Liver (tissue), 8 donors: ENCODE measurements at regions not wholly inside any gene's neighbourhood (a gene's known extent, or its start where the extent isn't known, plus 50 kb on each side); places are given as distances from the start of the nearest gene placed in this dataset.

Source experiments
- DNase-seq: peaks from one replicate; pipeline ENCODE4 v3.0.0-alpha.2; 2017; ENCODE audit warnings: low spot score
- H3K27ac ChIP-seq, 2 donors: one replicate each; pipeline ENCODE4 v1.7.0; 2013; ENCODE audit warnings: inconsistent platforms in 2 of 2, low read length in 2 of 2, control low read depth in 1 of 2, low read depth in 1 of 2, mild to moderate bottlenecking in 1 of 2
- H3K27me3 ChIP-seq, 4 donors: one replicate each; pipeline versions ENCODE4 v1.6.1 to v1.7.0; 2013; ENCODE audit warnings: low read length in 3 of 4, inconsistent platforms in 1 of 4, mild to moderate bottlenecking in 1 of 4, moderate library complexity in 1 of 4; ENCODE audit not compliant: control insufficient read depth in 4 of 4, insufficient read depth in 4 of 4
- H3K36me3 ChIP-seq, 4 donors: one replicate each; pipeline versions ENCODE4 v1.6.1 to v1.7.0; 2013; ENCODE audit warnings: low read length in 3 of 4, mild to moderate bottlenecking in 3 of 4, low read depth in 1 of 4, moderate library complexity in 1 of 4; ENCODE audit not compliant: control insufficient read depth in 4 of 4, insufficient read depth in 3 of 4
- H3K4me1 ChIP-seq, 4 donors: one replicate each; pipeline versions ENCODE4 v1.6.1 to v1.7.0; 2013; ENCODE audit warnings: low read length in 3 of 4, mild to moderate bottlenecking in 3 of 4, moderate library complexity in 1 of 4; ENCODE audit not compliant: control insufficient read depth in 4 of 4, insufficient read depth in 4 of 4
- H3K4me3 ChIP-seq, 3 donors: one replicate each; pipeline versions ENCODE4 v1.6.1 to v1.7.0; 2013; ENCODE audit warnings: low read length in 3 of 3, control low read depth in 1 of 3, low read depth in 1 of 3, mild to moderate bottlenecking in 1 of 3
- H3K9ac ChIP-seq, 2 donors: one replicate each; pipeline ENCODE4 v1.7.0; 2013; ENCODE audit warnings: low read length in 2 of 2, mild to moderate bottlenecking in 2 of 2, moderate library complexity in 2 of 2, control low read depth in 1 of 2, low read depth in 1 of 2
- H3K9me3 ChIP-seq, 4 donors: one replicate each; pipeline versions ENCODE4 v1.6.1 to v1.7.0; 2013; ENCODE audit warnings: low read length in 3 of 4; ENCODE audit not compliant: control insufficient read depth in 4 of 4
- ATF3 ChIP-seq: IDR thresholded peaks from 2 replicates; pipeline ENCODE4 v1.6.1; 2016; ENCODE audit warnings: antibody characterized with exemption
- CTCF ChIP-seq: fragments of 150-350 bp; IDR thresholded peaks from 2 replicates; pipeline ENCODE4 v1.5.1; 2017; ENCODE audit warnings: improper control_type of control experiment, low read depth, low read length; ENCODE audit not compliant: missing input control
- EGR1 ChIP-seq, 2 donors: IDR thresholded peaks; 2 replicates each; pipeline ENCODE4 v1.6.1; 2016 to 2018; ENCODE audit warnings: antibody characterized with exemption in 2 of 2, low read depth in 2 of 2
- FOXA1 ChIP-seq: IDR thresholded peaks from 2 replicates; pipeline ENCODE4 v1.6.1; 2016; ENCODE audit warnings: antibody characterized with exemption
- FOXA2 ChIP-seq: IDR thresholded peaks from 2 replicates; pipeline ENCODE4 v1.6.1; 2016; ENCODE audit warnings: antibody characterized with exemption
- GABPA ChIP-seq, 2 donors: IDR thresholded peaks in 1 of 2; conservative IDR thresholded peaks in 1 of 2; 2 replicates each; pipeline ENCODE4 v1.6.1; 2016; ENCODE audit warnings: antibody characterized with exemption in 2 of 2, mild to moderate bottlenecking in 1 of 2, moderate library complexity in 1 of 2
- HNF4A ChIP-seq, 2 donors: conservative IDR thresholded peaks; 2 replicates each; pipeline ENCODE4 v1.6.1; 2016; ENCODE audit warnings: antibody characterized with exemption in 2 of 2, mild to moderate bottlenecking in 2 of 2
- HNF4G ChIP-seq: IDR thresholded peaks from 2 replicates; pipeline ENCODE4 v1.6.1; 2016; ENCODE audit warnings: antibody characterized with exemption
- JUND ChIP-seq, 2 donors: IDR thresholded peaks; 2 replicates each; pipeline ENCODE4 v1.6.1; 2016; ENCODE audit warnings: antibody characterized with exemption in 2 of 2
- MAX ChIP-seq: IDR thresholded peaks from 2 replicates; pipeline ENCODE4 v1.6.1; 2016; ENCODE audit warnings: antibody characterized with exemption
- NR2F2 ChIP-seq: IDR thresholded peaks from 2 replicates; pipeline ENCODE4 v1.6.1; 2016; ENCODE audit warnings: antibody characterized with exemption
- REST ChIP-seq: IDR thresholded peaks from 2 replicates; pipeline ENCODE4 v1.6.1; 2016; ENCODE audit warnings: antibody characterized with exemption, mild to moderate bottlenecking
- RXRA ChIP-seq, 2 donors: IDR thresholded peaks; 2 replicates each; pipeline ENCODE4 v1.6.1; 2017 to 2018; ENCODE audit warnings: antibody characterized with exemption in 2 of 2, mild to moderate bottlenecking in 1 of 2
- SP1 ChIP-seq: IDR thresholded peaks from 2 replicates; pipeline ENCODE4 v1.6.1; 2018; ENCODE audit warnings: antibody characterized with exemption, mild to moderate bottlenecking
- TAF1 ChIP-seq: conservative IDR thresholded peaks from 2 replicates; pipeline ENCODE4 v1.6.1; 2016; ENCODE audit warnings: antibody characterized with exemption, mild to moderate bottlenecking
- YY1 ChIP-seq: IDR thresholded peaks from 2 replicates; pipeline ENCODE4 v1.6.1; 2016; ENCODE audit warnings: antibody characterized with exemption, mild to moderate bottlenecking
- ZBTB33 ChIP-seq: IDR thresholded peaks from 2 replicates; pipeline ENCODE4 v1.6.1; 2016; ENCODE audit warnings: antibody characterized with exemption
- WGBS: extraction: QIAGEN DNeasy Blood & Tissue Kit; methylation state at CpG from one replicate; pipeline ENCODE4 v1.1.7; 2013; 5-methylcytosine and 5-hydroxymethylcytosine counted together
- donor health status: healthy.
- donor health status: healthy.
- donor health status: healthy.
- donor health status: healthy.
- donor health status: healthy.

GRCh38 chr21:28758883-28759242, 233.8 kb downstream of the LTN1 start:
- no peak for DNase-seq
- no peak overlapping the region for H3K4me3 ChIP-seq
- 96% methylated on average over 1 of the region's 1 CpG for WGBS
- H3K36me3 ChIP-seq = no peaks in the 10 kb centered on the region
- TF ChIP-seq REST (no peak), HNF4A (conservative IDR thresholded peaks at IDR 0.05) (peak; percentile 54 to 66), TAF1 (no peak), FOXA2 (no peak), ZBTB33 (no peak)
- no peak overlapping the region for H3K27ac ChIP-seq
- H3K9me3 ChIP-seq = no peaks in the 10 kb centered on the region
- no peaks in the 10 kb centered on the region for H3K4me1 ChIP-seq
- no peaks in the 10 kb centered on the region for H3K27me3 ChIP-seq
- no peak overlapping the region for H3K9ac ChIP-seq

- H3K9ac ChIP-seq = no peak overlapping the region
- no peaks in the 10 kb centered on the region for H3K27me3 ChIP-seq
- H3K4me1 ChIP-seq = no peaks in the 10 kb centered on the region
- H3K27ac ChIP-seq = no peak overlapping the region
- TF ChIP-seq MAX (no peak), JUND (IDR thresholded peaks at IDR 0.05) (no peak), HNF4A (conservative IDR thresholded peaks at IDR 0.05) (no peak), GABPA (IDR thresholded peaks at IDR 0.05 in 1 of 2, conservative IDR thresholded peaks at IDR 0.05 in 1 of 2) (no peak), EGR1 (IDR thresholded peaks at IDR 0.05; ENCODE audit: low read depth in 2 of 2) (no peak), REST (no peak), TAF1 (no peak), ATF3 (no peak), CTCF (no peak), NR2F2 (no peak), SP1 (no peak), FOXA2 (no peak), HNF4G (no peak), FOXA1 (no peak), YY1 (no peak), RXRA (IDR thresholded peaks at IDR 0.05) (no peak), ZBTB33 (no peak)
- 80% methylated on average over 7 of the region's 7 CpGs for WGBS
- no peak for DNase-seq
- no peak overlapping the region for H3K4me3 ChIP-seq
- no peaks in the 10 kb centered on the region for H3K36me3 ChIP-seq
- H3K9me3 ChIP-seq = no peaks in the 10 kb centered on the region
These were observed 234.4 kb downstream of the LTN1 start for GRCh38 chr21:28758042-28758882.
